Mucosa of rectum (tissue), 2 donors: ENCODE measurements at regions not wholly inside any gene's neighbourhood (a gene's known extent, or its start where the extent isn't known, plus 50 kb on each side); places are given as distances from the start of the nearest gene placed in this dataset.

Experiments
- H3K27ac ChIP-seq, 2 donors: one replicate each; pipeline ENCODE4 v1.7.0; 2013; ENCODE audit warnings: inconsistent platforms in 2 of 2, low read depth in 2 of 2, low read length in 2 of 2
- H3K27me3 ChIP-seq, 2 donors: one replicate each; pipeline ENCODE4 v1.7.0; 2013; ENCODE audit warnings: low read length in 2 of 2; ENCODE audit not compliant: control insufficient read depth in 2 of 2, insufficient read depth in 2 of 2
- H3K36me3 ChIP-seq, 2 donors: one replicate each; pipeline ENCODE4 v1.7.0; 2013; ENCODE audit warnings: low read length in 2 of 2; ENCODE audit not compliant: control insufficient read depth in 2 of 2, insufficient read depth in 2 of 2
- H3K4me1 ChIP-seq, 2 donors: one replicate each; pipeline ENCODE4 v1.7.0; 2013; ENCODE audit warnings: low read length in 2 of 2, mild to moderate bottlenecking in 1 of 2; ENCODE audit not compliant: control insufficient read depth in 2 of 2, insufficient read depth in 2 of 2
- H3K4me3 ChIP-seq, 2 donors: one replicate each; pipeline ENCODE4 v1.7.0; 2013; ENCODE audit warnings: low read length in 2 of 2
- H3K9ac ChIP-seq, 2 donors: one replicate each; pipeline ENCODE4 v1.7.0; 2013; ENCODE audit warnings: low read length in 2 of 2, low read depth in 1 of 2, mild to moderate bottlenecking in 1 of 2
- H3K9me3 ChIP-seq, 2 donors: one replicate each; pipeline ENCODE4 v1.7.0; 2013; ENCODE audit warnings: low read length in 2 of 2; ENCODE audit not compliant: control insufficient read depth in 2 of 2
- donor health status: healthy.
- donor health status: Normal muscosa, but diverticular disease.

GRCh38 chr1:173300061-173301044 is 93.2 kb upstream of the TNFSF4 start:
- H3K9ac ChIP-seq: no peak overlapping the region
- H3K4me1 ChIP-seq: no peaks in the 10 kb centered on the region
- no peaks in the 10 kb centered on the region for H3K27me3 ChIP-seq
- no peaks in the 10 kb centered on the region for H3K36me3 ChIP-seq
- H3K4me3 ChIP-seq: no peak overlapping the region
- H3K9me3 ChIP-seq: no peaks in the 10 kb centered on the region
- no peak overlapping the region for H3K27ac ChIP-seq

GRCh38 chr1:173301507-173301906 is 94.4 kb upstream of the TNFSF4 start:
- no peak overlapping the region for H3K9ac ChIP-seq
- no peak overlapping the region for H3K27ac ChIP-seq
- H3K9me3 ChIP-seq: no peaks in the 10 kb centered on the region
- H3K4me3 ChIP-seq: no peak overlapping the region
- H3K27me3 ChIP-seq: no peaks in the 10 kb centered on the region
- H3K4me1 ChIP-seq: no peaks in the 10 kb centered on the region
- no peaks in the 10 kb centered on the region for H3K36me3 ChIP-seq

- Histone ChIP-seq H3K27ac (no peak overlapping the region), H3K4me1 (no peaks in the 10 kb centered on the region), H3K4me3 (no peak overlapping the region), H3K36me3 (no peaks in the 10 kb centered on the region), H3K27me3 (no peaks in the 10 kb centered on the region), H3K9me3 (no peaks in the 10 kb centered on the region), H3K9ac (no peak overlapping the region)
These were observed 95.2 kb upstream of the TNFSF4 start for GRCh38 chr1:173302366-173302765.

GRCh38 chr1:173302890-173303829 is 96.0 kb upstream of the TNFSF4 start:
- Histone ChIP-seq H3K4me1 (no peaks in the 10 kb centered on the region), H3K9me3 (no peaks in the 10 kb centered on the region), H3K36me3 (no peaks in the 10 kb centered on the region), H3K4me3 (no peak overlapping the region), H3K27me3 (no peaks in the 10 kb centered on the region), H3K9ac (no peak overlapping the region), H3K27ac (no peak overlapping the region)

GRCh38 chr1:173303984-173304383 is 96.9 kb upstream of the TNFSF4 start:
- Histone ChIP-seq H3K4me1 (no peaks in the 10 kb centered on the region), H3K9ac (no peak overlapping the region), H3K36me3 (no peaks in the 10 kb centered on the region), H3K9me3 (no peaks in the 10 kb centered on the region), H3K4me3 (no peak overlapping the region), H3K27me3 (no peaks in the 10 kb centered on the region), H3K27ac (no peak overlapping the region)

- Histone ChIP-seq H3K27me3 (no peaks in the 10 kb centered on the region), H3K9me3 (no peaks in the 10 kb centered on the region), H3K9ac (no peak overlapping the region), H3K27ac (no peak overlapping the region), H3K4me3 (no peak overlapping the region), H3K4me1 (no peaks in the 10 kb centered on the region), H3K36me3 (no peaks in the 10 kb centered on the region)
These were observed 97.5 kb upstream of the TNFSF4 start for GRCh38 chr1:173304529-173305227.

GRCh38 chr1:173307845-173308244 is 100.7 kb upstream of the TNFSF4 start:
- no peaks in the 10 kb centered on the region for H3K27me3 ChIP-seq
- no peak overlapping the region for H3K9ac ChIP-seq
- no peak overlapping the region for H3K4me3 ChIP-seq
- H3K27ac ChIP-seq: no peak overlapping the region
- no peaks in the 10 kb centered on the region for H3K36me3 ChIP-seq
- H3K4me1 ChIP-seq: no peaks in the 10 kb centered on the region
- no peaks in the 10 kb centered on the region for H3K9me3 ChIP-seq

- Histone ChIP-seq H3K9ac (no peak overlapping the region), H3K36me3 (no peaks in the 10 kb centered on the region), H3K4me1 (no peaks in the 10 kb centered on the region), H3K4me3 (no peak overlapping the region), H3K27ac (no peak overlapping the region), H3K27me3 (no peaks in the 10 kb centered on the region), H3K9me3 (no peaks in the 10 kb centered on the region)
These were observed 107.5 kb upstream of the TNFSF4 start for GRCh38 chr1:173314656-173315055.

- Histone ChIP-seq H3K36me3 (no peaks in the 10 kb centered on the region), H3K9me3 (no peaks in the 10 kb centered on the region), H3K27me3 (no peaks in the 10 kb centered on the region), H3K9ac (no peak overlapping the region), H3K4me3 (no peak overlapping the region), H3K27ac (no peak overlapping the region), H3K4me1 (no peaks in the 10 kb centered on the region)
These were observed 108.2 kb upstream of the TNFSF4 start for GRCh38 chr1:173315296-173315695.
